SU-DHL-6 (cell line): ENCODE measurements at regions not wholly inside any gene's neighbourhood (a gene's known extent, or its start where the extent isn't known, plus 50 kb on each side); places are given as distances from the start of the nearest gene placed in this dataset.

Experiments used
- CTCF ChIP-seq: fragments of 200-600 bp; sonication (generic); IDR thresholded peaks from one replicate; pipeline ENCODE4 v1.5.1; 2017; ENCODE audit warnings: antibody characterized with exemption, mild to moderate bottlenecking, low read length, moderate library complexity; ENCODE audit not compliant: insufficient read depth, poor library complexity, severe bottlenecking
- EZH2phosphoT487 ChIP-seq: fragments of 200-600 bp; sonication (generic), shearing (Covaris generic); conservative IDR thresholded peaks from 2 replicates; pipeline ENCODE4 v1.6.1; 2018; ENCODE audit warnings: mild to moderate bottlenecking, antibody characterized with exemption, low read length, moderate library complexity, mixed read lengths

DNA sequence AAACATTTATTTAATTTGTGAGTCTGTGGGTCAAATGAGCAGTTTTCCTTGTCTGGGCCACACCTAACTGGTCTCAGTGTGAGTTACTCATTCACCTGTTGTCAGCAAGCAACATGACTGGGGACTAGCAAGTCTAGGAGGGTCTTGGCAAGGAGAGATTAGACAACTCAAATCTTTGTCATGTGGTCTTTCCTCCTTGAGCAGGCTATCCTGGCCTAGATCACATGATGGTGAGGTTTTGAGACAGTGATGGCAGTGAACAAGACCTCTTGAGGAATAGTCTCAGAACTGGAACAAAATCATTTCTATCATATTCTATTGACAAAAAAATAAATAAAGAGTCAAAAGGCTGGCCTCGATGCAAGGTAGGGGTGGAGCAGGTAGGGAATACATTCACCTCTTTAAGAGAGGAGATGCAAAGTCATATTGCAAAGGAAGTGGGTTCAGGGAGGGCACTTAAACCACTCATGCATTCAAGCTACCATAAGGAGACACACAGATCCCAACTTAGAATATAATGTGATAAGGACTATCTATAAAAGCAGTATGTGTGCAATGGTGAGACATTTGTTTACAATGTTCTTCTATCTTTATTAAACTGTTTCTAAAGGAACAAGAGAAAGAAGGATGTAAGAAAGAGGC, 135.7 kb downstream of the ZNF330 start:
- TF ChIP-seq CTCF = no peak
- no peak for TF ChIP-seq EZH2phosphoT487
